ENCODE measurements at regions not wholly inside any gene's neighbourhood (a gene's known extent, or its start where the extent isn't known, plus 50 kb on each side); places are given as distances from the start of the nearest gene placed in this dataset.
"Not testable (repeated sequence)": the region's sequence is repeated elsewhere in the genome, so short reads cannot be mapped to it uniquely, and the experiment has no call there.

GRCh38 chr9:106785200-106785599 is 77.8 kb upstream of the ZNF462 start:
- no peak for ATAC-seq
- Histone ChIP-seq H3K4me1 (ENCODE audit: insufficient read depth, low read length) (no peaks in the 10 kb centered on the region), H3K36me3 (ENCODE audit: low read depth, low read length) (no peaks in the 10 kb centered on the region), H3K4me2 (ENCODE audit: low read length) (no peak overlapping the region), H4K20me1 (ENCODE audit: low read length) (no peaks in the 10 kb centered on the region), H3K9me2 (replicated peaks; ENCODE audit: low read length) (no peaks in the 10 kb centered on the region), H3K27ac (ENCODE audit: low read length) (no peak overlapping the region), H3K27me3 (ENCODE audit: low read length) (no peaks in the 10 kb centered on the region), H3K4me3 (ENCODE audit: low read length) (no peak overlapping the region), H3K9ac (ENCODE audit: low read length) (no peak overlapping the region), H3F3A (ENCODE audit: low read length, unreplicated experiment) (no peaks in the 10 kb centered on the region), H3K9me3 (ENCODE audit: low read length) (no peaks in the 10 kb centered on the region), H2AFZ (ENCODE audit: low read length) (no peak overlapping the region), H3K79me2 (ENCODE audit: low read length) (no peaks in the 10 kb centered on the region)
- intact Hi-C loops (cut with micrococcal nuclease), result no loop called here
- CTCF ChIA-PET, result no interaction called here
- POLR2A ChIA-PET (ENCODE audit: unreplicated experiment), result no interaction called here
- TF ChIP-seq EZH2 (IDR thresholded peaks at IDR 0.05; ENCODE audit: low read length, unreplicated experiment) (no peak), EZH2phosphoT487 (IDR thresholded peaks at IDR 0.05; ENCODE audit: borderline replicate concordance, low read length) (no peak), CTCF (conservative IDR thresholded peaks at IDR 0.05; ENCODE audit: low read depth, low read length) (no peak)
- no TSS peak for BruUV-seq (replicated peaks)
- DNase-seq, result no peak

GRCh38 chr9:106788021-106788420 is 74.9 kb upstream of the ZNF462 start:
- H3K36me3 ChIP-seq (ENCODE audit: low read depth, low read length); POLR2A ChIA-PET (ENCODE audit: unreplicated experiment); H3K4me2 ChIP-seq (ENCODE audit: low read length); H2AFZ ChIP-seq (ENCODE audit: low read length); H3K9me2 ChIP-seq (replicated peaks; ENCODE audit: low read length); H3K27ac ChIP-seq (ENCODE audit: low read length); H3K9ac ChIP-seq (ENCODE audit: low read length); BruUV-seq (replicated peaks); CTCF ChIA-PET; H3K79me2 ChIP-seq (ENCODE audit: low read length); intact Hi-C loops (cut with micrococcal nuclease); DNase-seq; H3K4me1 ChIP-seq (ENCODE audit: insufficient read depth, low read length); H3K4me3 ChIP-seq (ENCODE audit: low read length); H4K20me1 ChIP-seq (ENCODE audit: low read length); H3F3A ChIP-seq (ENCODE audit: low read length, unreplicated experiment); H3K27me3 ChIP-seq (ENCODE audit: low read length); H3K9me3 ChIP-seq (ENCODE audit: low read length); ATAC-seq: not testable (repeated sequence)

GRCh38 chr9:106795031-106795430 is 67.9 kb upstream of the ZNF462 start:
- intact Hi-C loops (cut with micrococcal nuclease), result no loop called here
- DNase-seq, result no peak
- Histone ChIP-seq H3K4me2 (ENCODE audit: low read length) (no peak overlapping the region), H3K9me2 (replicated peaks; ENCODE audit: low read length) (no peaks in the 10 kb centered on the region), H3K79me2 (ENCODE audit: low read length) (no peaks in the 10 kb centered on the region), H3K9me3 (ENCODE audit: low read length) (peaks cover 8% of the 10 kb centered on the region; the same call in 1 of the 2 replicates), H3K36me3 (ENCODE audit: low read depth, low read length) (no peaks in the 10 kb centered on the region), H3K27me3 (ENCODE audit: low read length) (no peaks in the 10 kb centered on the region), H4K20me1 (ENCODE audit: low read length) (no peaks in the 10 kb centered on the region), H3F3A (ENCODE audit: low read length, unreplicated experiment) (no peaks in the 10 kb centered on the region), H3K27ac (ENCODE audit: low read length) (no peak overlapping the region), H2AFZ (ENCODE audit: low read length) (no peak overlapping the region), H3K9ac (ENCODE audit: low read length) (no peak overlapping the region), H3K4me1 (ENCODE audit: insufficient read depth, low read length) (peaks cover 17% of the 10 kb centered on the region), H3K4me3 (ENCODE audit: low read length) (no peak overlapping the region)
- BruUV-seq (replicated peaks), result no TSS peak
- ChIA-PET CTCF (no interaction called here), POLR2A (ENCODE audit: unreplicated experiment) (no interaction called here)
- no peak for TF ChIP-seq EZH2phosphoT487 (IDR thresholded peaks at IDR 0.05; ENCODE audit: borderline replicate concordance, low read length)
- no peak for TF ChIP-seq CTCF (conservative IDR thresholded peaks at IDR 0.05; ENCODE audit: low read depth, low read length)
- no peak for TF ChIP-seq EZH2 (IDR thresholded peaks at IDR 0.05; ENCODE audit: low read length, unreplicated experiment)
- ATAC-seq, result no peak
